Esophagus muscularis mucosa (tissue), 4 donors: ENCODE measurements at regions not wholly inside any gene's neighbourhood (a gene's known extent, or its start where the extent isn't known, plus 50 kb on each side); places are given as distances from the start of the nearest gene placed in this dataset.
"Not testable (repeated sequence)": the region's sequence is repeated elsewhere in the genome, so short reads cannot be mapped to it uniquely, and the experiment has no call there.

Experiments
- DNase-seq: peaks from one replicate; pipeline ENCODE4 v3.0.0-alpha.2; 2017; ENCODE audit errors: extremely low spot score
- H3K27ac ChIP-seq, 4 donors: fragments of 200-600 bp; sonication (generic); replicated peaks in 1 of 4; 1 replicate in 3 of 4; 2 replicates in 1 of 4; pipeline ENCODE4 v1.5.1; 2016 to 2019; ENCODE audit warnings: mild to moderate bottlenecking in 1 of 4
- H3K27me3 ChIP-seq, 4 donors: fragments of 200-600 bp; sonication (generic); one replicate each; pipeline versions ENCODE4 v1.5.1 to v1.6.0; 2016 to 2019
- H3K36me3 ChIP-seq, 4 donors: fragments of 200-600 bp; sonication (generic); one replicate each; pipeline ENCODE4 v1.5.1; 2016 to 2019
- H3K4me1 ChIP-seq, 4 donors: fragments of 200-600 bp; sonication (generic); one replicate each; pipeline ENCODE4 v1.5.1; 2016 to 2019
- H3K4me3 ChIP-seq, 4 donors: fragments of 200-600 bp; sonication (generic); 1 replicate in 2 of 4; 2 replicates in 2 of 4; pipeline ENCODE4 v1.5.1; 2016 to 2019; ENCODE audit warnings: mild to moderate bottlenecking in 4 of 4, moderate library complexity in 1 of 4
- H3K9me3 ChIP-seq, 4 donors: fragments of 200-600 bp; sonication (generic); 1 replicate in 3 of 4; 2 replicates in 1 of 4; pipeline ENCODE4 v1.5.1; 2016 to 2019
- CTCF ChIP-seq, 3 experiments: fragments of 200-600 bp in 2 of 3; fragments of 450-650 bp in 1 of 3; sonication (generic) in 2 of 3; IDR thresholded peaks; one replicate each; pipeline ENCODE4 v1.5.1; 2017 to 2019; ENCODE audit warnings: antibody characterized with exemption in 3 of 3, mild to moderate bottlenecking in 2 of 3, moderate library complexity in 1 of 3
- EP300 ChIP-seq: sonication (generic); formaldehyde crosslinking; IDR thresholded peaks from one replicate; pipeline ENCODE4 v1.6.1; 2017; ENCODE audit warnings: antibody characterized with exemption
- POLR2A ChIP-seq: fragments of 450-650 bp; IDR thresholded peaks from one replicate; pipeline ENCODE4 v1.6.1; 2017; ENCODE audit warnings: antibody characterized with exemption, moderate library complexity, mild to moderate bottlenecking, low read depth
- POLR2AphosphoS5 ChIP-seq, 2 donors: sonication (generic); formaldehyde crosslinking; IDR thresholded peaks; one replicate each; pipeline ENCODE4 v1.6.1; 2017; ENCODE audit warnings: antibody characterized with exemption in 2 of 2
- WGBS: methylation state at CpG from one replicate; pipeline ENCODE4 v1.1.5; 2018; 5-methylcytosine and 5-hydroxymethylcytosine counted together
- intact Hi-C: fragments of 100-400 bp; cut with DNase I; formaldehyde crosslinking; loops from one replicate; pipeline ENCODE4 v1.15.1; 2023

DNA sequence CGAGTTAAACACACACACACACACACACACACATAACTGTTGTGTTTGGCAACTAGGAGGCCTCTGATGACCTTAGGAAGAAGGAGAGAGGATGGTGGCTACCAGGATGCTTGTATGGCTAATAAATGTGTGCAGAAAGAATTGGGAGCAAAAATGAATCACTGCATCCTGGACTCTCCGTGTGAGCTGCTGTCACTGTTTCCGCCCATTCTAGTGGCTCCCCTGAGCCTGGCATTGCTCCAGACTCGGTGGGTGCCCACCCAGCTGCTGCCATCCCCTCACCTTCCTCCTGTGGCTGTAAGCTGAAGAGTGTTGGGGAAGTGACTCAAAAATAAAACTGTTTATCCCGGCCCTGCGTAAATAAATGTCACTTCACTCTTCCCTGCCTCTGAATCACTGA is 149.5 kb upstream of the MINDY3 start:
- H3K9me3 ChIP-seq = peaks cover 0 to 11% (median 5%) of the 10 kb centered on the region in 4 donors
- H3K4me3 ChIP-seq = no peak overlapping the region
- TF ChIP-seq POLR2AphosphoS5 (IDR thresholded peaks at IDR 0.05) (no peak), POLR2A (no peak), CTCF (IDR thresholded peaks at IDR 0.05) (no peak), EP300 (no peak)
- H3K27me3 ChIP-seq = no peaks in the 10 kb centered on the region
- DNase-seq = no peak
- 74% methylated on average over 6 of the region's 6 CpGs for WGBS
- H3K4me1 ChIP-seq = no peaks in the 10 kb centered on the region
- H3K36me3 ChIP-seq = no peaks in the 10 kb centered on the region
- H3K27ac ChIP-seq = no peak overlapping the region
- intact Hi-C loops = no loop called here

GRCh38 chr10:16011548-16011947 is 151.2 kb upstream of the MINDY3 start:
- no peak overlapping the region for H3K27ac ChIP-seq
- no peaks in the 10 kb centered on the region for H3K9me3 ChIP-seq
- intact Hi-C loops = no loop called here
- H3K36me3 ChIP-seq = no peaks in the 10 kb centered on the region
- DNase-seq = no peak
- TF ChIP-seq EP300 = no peak
- no peak for TF ChIP-seq CTCF (IDR thresholded peaks at IDR 0.05)
- no peak for TF ChIP-seq POLR2AphosphoS5 (IDR thresholded peaks at IDR 0.05)
- no peak for TF ChIP-seq POLR2A
- no peaks in the 10 kb centered on the region for H3K4me1 ChIP-seq
- no peak overlapping the region for H3K4me3 ChIP-seq
- no peaks in the 10 kb centered on the region for H3K27me3 ChIP-seq

DNA sequence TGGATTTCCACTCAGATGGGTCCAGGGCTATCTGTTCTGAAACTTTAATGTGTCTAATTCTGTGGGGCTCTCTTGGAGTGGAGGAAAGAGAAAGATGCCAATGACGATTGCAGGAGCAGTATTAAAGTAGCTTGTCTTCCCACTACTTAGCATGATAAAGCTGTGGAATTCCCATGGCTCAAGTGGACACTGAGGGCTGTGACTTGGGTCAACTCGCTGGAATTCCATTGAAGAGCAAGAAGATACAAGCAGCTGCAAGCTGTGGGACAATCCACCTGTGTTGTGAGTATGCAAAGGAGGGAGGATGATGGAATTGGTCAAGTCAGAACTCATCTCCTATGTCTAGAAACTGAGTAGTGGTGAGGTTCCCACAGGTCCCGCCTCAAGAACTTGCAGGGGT is 154.2 kb upstream of the MINDY3 start:
- no peaks in the 10 kb centered on the region for H3K36me3 ChIP-seq
- no peak for DNase-seq
- H3K27ac ChIP-seq = no peak overlapping the region
- intact Hi-C loops = no loop called here
- H3K9me3 ChIP-seq = peaks cover 0 to 9% (median 0%) of the 10 kb centered on the region in 4 donors
- TF ChIP-seq CTCF (IDR thresholded peaks at IDR 0.05) (no peak), POLR2A (no peak), POLR2AphosphoS5 (IDR thresholded peaks at IDR 0.05) (no peak), EP300 (no peak)
- H3K4me3 ChIP-seq = no peak overlapping the region
- 71% methylated on average over 3 of the region's 3 CpGs for WGBS
- no peaks in the 10 kb centered on the region for H3K27me3 ChIP-seq
- no peaks in the 10 kb centered on the region for H3K4me1 ChIP-seq

GRCh38 chr10:16016688-16017087 is 156.4 kb upstream of the MINDY3 start:
- no peak overlapping the region for H3K4me3 ChIP-seq
- WGBS = 37% methylated on average over 4 of the region's 4 CpGs
- DNase-seq = no peak
- TF ChIP-seq EP300 (no peak), POLR2AphosphoS5 (IDR thresholded peaks at IDR 0.05) (no peak), CTCF (IDR thresholded peaks at IDR 0.05) (no peak), POLR2A (no peak)
- no peak overlapping the region for H3K27ac ChIP-seq
- H3K9me3 ChIP-seq = peaks cover 0 to 22% (median 14%) of the 10 kb centered on the region in 4 donors
- H3K36me3 ChIP-seq = no peaks in the 10 kb centered on the region
- no peaks in the 10 kb centered on the region for H3K27me3 ChIP-seq
- intact Hi-C loops = no loop called here
- no peaks in the 10 kb centered on the region for H3K4me1 ChIP-seq

DNA sequence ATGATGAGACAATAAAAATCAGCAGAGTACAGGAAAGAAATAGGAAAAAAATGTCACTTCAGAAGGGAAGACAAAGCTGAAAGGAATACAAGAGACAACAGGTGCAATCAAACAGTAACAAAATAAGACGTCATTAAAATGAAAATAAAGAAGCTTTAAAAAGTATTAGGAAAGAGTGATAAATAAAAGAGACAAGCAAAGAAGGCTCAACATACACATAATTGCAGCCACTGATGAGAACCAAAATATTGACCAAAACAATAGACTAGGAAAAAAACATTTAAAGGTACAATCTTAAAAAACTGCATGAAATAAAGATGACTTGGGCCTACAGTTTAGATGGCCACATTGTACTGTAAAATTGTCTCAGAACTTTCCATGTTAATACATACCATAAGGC is 160.5 kb upstream of the MINDY3 start:
- TF ChIP-seq POLR2AphosphoS5 (IDR thresholded peaks at IDR 0.05) = no peak
- Histone ChIP-seq H3K9me3 (peaks cover 0 to 22% (median 16%) of the 10 kb centered on the region in 4 donors), H3K27me3 (no peaks in the 10 kb centered on the region), H3K36me3 (no peaks in the 10 kb centered on the region), H3K4me3 (no peak overlapping the region), H3K27ac (no peak overlapping the region), H3K4me1 (no peaks in the 10 kb centered on the region)
- WGBS = 95% methylated on average over 1 of the region's 1 CpG
- no peak for DNase-seq
- intact Hi-C loops = no loop called here

- H3K4me1 ChIP-seq, DNase-seq, intact Hi-C loops, H3K27ac ChIP-seq, H3K4me3 ChIP-seq, H3K9me3 ChIP-seq, H3K27me3 ChIP-seq, H3K36me3 ChIP-seq: not testable (repeated sequence)
- WGBS = 50% methylated on average over 14 of the region's 14 CpGs
Observed at GRCh38 chr10:16026832-16027231, 166.5 kb upstream of the MINDY3 start.
